HL-60 (cell line): ENCODE measurements at regions not wholly inside any gene's neighbourhood (a gene's known extent, or its start where the extent isn't known, plus 50 kb on each side); places are given as distances from the start of the nearest gene placed in this dataset.

Experiments
- DNase-seq, 2 experiments: peaks; one replicate each; pipeline ENCODE4 v3.0.0-alpha.2; 2010 to 2020; ENCODE audit warnings: low read depth in 1 of 2, low spot score in 1 of 2
- H3K27ac ChIP-seq: fragments of 250-450 bp; sonication (Bioruptor Pico); replicated peaks from 2 replicates; pipeline ENCODE4 v1.5.1; 2020; ENCODE audit warnings: mild to moderate bottlenecking, moderate library complexity
- H3K27me3 ChIP-seq: fragments of 250-450 bp; sonication (Bioruptor Pico); 2 replicates; pipeline ENCODE4 v1.5.1; 2021; ENCODE audit warnings: mild to moderate bottlenecking, moderate library complexity; ENCODE audit not compliant: insufficient read depth, poor library complexity, severe bottlenecking
- H3K4me3 ChIP-seq: replicated peaks from 2 replicates; pipeline ENCODE4 v1.5.1; 2011; ENCODE audit warnings: mild to moderate bottlenecking, control low read depth, low read length; ENCODE audit not compliant: insufficient read depth
- CTCF ChIP-seq: IDR thresholded peaks from one replicate; pipeline ENCODE4 v1.5.1; 2011; ENCODE audit warnings: low read length, control low read depth, inconsistent platforms; ENCODE audit not compliant: insufficient read depth
- GABPA ChIP-seq: IDR thresholded peaks from 2 replicates; pipeline ENCODE4 v1.6.1; 2012; ENCODE audit warnings: low read depth
- POLR2AphosphoS5 ChIP-seq: IDR thresholded peaks from 2 replicates; pipeline ENCODE4 v1.6.1; 2012; ENCODE audit warnings: low read depth
- REST ChIP-seq: IDR thresholded peaks from 2 replicates; pipeline ENCODE4 v1.6.1; 2012; ENCODE audit warnings: low read depth; ENCODE audit not compliant: insufficient replicate concordance
- SPI1 ChIP-seq: IDR thresholded peaks from 2 replicates; pipeline ENCODE4 v1.6.1; 2012; ENCODE audit warnings: low read depth, mild to moderate bottlenecking, borderline replicate concordance

- H3K27me3 ChIP-seq = no peaks in the 10 kb centered on the region
- H3K4me3 ChIP-seq = no peak overlapping the region
- no peak for DNase-seq
- H3K27ac ChIP-seq = no peak overlapping the region
- TF ChIP-seq SPI1 = no peak
- TF ChIP-seq REST = no peak
- no peak for TF ChIP-seq CTCF
- TF ChIP-seq POLR2AphosphoS5 = no peak
- TF ChIP-seq GABPA = no peak
Measured at GRCh38 chr10:44849936-44850335, 61.2 kb upstream of the TMEM72 start.

- TF ChIP-seq CTCF = no peak
- no peak for TF ChIP-seq GABPA
- TF ChIP-seq SPI1 = no peak
- no peak for TF ChIP-seq POLR2AphosphoS5
- no peak for TF ChIP-seq REST
- H3K27ac ChIP-seq = no peak overlapping the region
- no peak for DNase-seq
- no peaks in the 10 kb centered on the region for H3K27me3 ChIP-seq
- H3K4me3 ChIP-seq = no peak overlapping the region
Measured at GRCh38 chr10:44850356-44850934, 60.7 kb upstream of the TMEM72 start.

GRCh38 chr10:44851413-44851812, 59.7 kb upstream of the TMEM72 start:
- no peak overlapping the region for H3K27ac ChIP-seq
- TF ChIP-seq REST (no peak), POLR2AphosphoS5 (no peak), GABPA (no peak), SPI1 (no peak), CTCF (no peak)
- no peak overlapping the region for H3K4me3 ChIP-seq
- DNase-seq = no peak
- H3K27me3 ChIP-seq = no peaks in the 10 kb centered on the region
